ENCODE measurements at regions not wholly inside any gene's neighbourhood (a gene's known extent, or its start where the extent isn't known, plus 50 kb on each side); places are given as distances from the start of the nearest gene placed in this dataset.
"Not testable (repeated sequence)": the region's sequence is repeated elsewhere in the genome, so short reads cannot be mapped to it uniquely, and the experiment has no call there.

- in situ Hi-C loops (cut with HindIII; ENCODE audit: low pct_unique_long_range_greater_than_20kb, low sequenced_read_pairs), result no loop called here
- DNase-seq (ENCODE audit: low read depth in 1 of 2, low spot score in 1 of 2), result no peak
These were observed 323.9 kb downstream of the SV2B start for GRCh38 chr15:91424001-91424400.

GRCh38 chr15:91426412-91426811 lies 326.4 kb downstream of the SV2B start:
- no peak for TF ChIP-seq JUND (IDR thresholded peaks at IDR 0.05; ENCODE audit: low read depth)
- no peak for DNase-seq (ENCODE audit: low read depth in 1 of 2, low spot score in 1 of 2)
- in situ Hi-C loops (cut with HindIII; ENCODE audit: low pct_unique_long_range_greater_than_20kb, low sequenced_read_pairs), result no loop called here

More at GRCh38 chr15:91424001-91424400, 323.9 kb downstream of the SV2B start:
- TF ChIP-seq JUND (IDR thresholded peaks at IDR 0.05; ENCODE audit: low read depth), result no peak

GRCh38 chr15:91429973-91430372 lies 329.9 kb downstream of the SV2B start:
- no peak for DNase-seq (ENCODE audit: low read depth in 1 of 2, low spot score in 1 of 2)
- TF ChIP-seq JUND (IDR thresholded peaks at IDR 0.05; ENCODE audit: low read depth), result no peak
- in situ Hi-C loops (cut with HindIII; ENCODE audit: low pct_unique_long_range_greater_than_20kb, low sequenced_read_pairs), result no loop called here

- in situ Hi-C loops (cut with HindIII; ENCODE audit: low pct_unique_long_range_greater_than_20kb, low sequenced_read_pairs), result no loop called here
- peak; percentile 17 to 91 for DNase-seq (ENCODE audit: low read depth in 1 of 2, low spot score in 1 of 2)
- peak; percentile 75 for TF ChIP-seq JUND (IDR thresholded peaks at IDR 0.05; ENCODE audit: low read depth)
These were observed 331.1 kb downstream of the SV2B start for GRCh38 chr15:91431041-91431715.

GRCh38 chr15:91435113-91435512 lies 335.1 kb downstream of the SV2B start:
- no peak for DNase-seq (ENCODE audit: low read depth in 1 of 2, low spot score in 1 of 2)
- in situ Hi-C loops (cut with HindIII; ENCODE audit: low pct_unique_long_range_greater_than_20kb, low sequenced_read_pairs), result no loop called here
- no peak for TF ChIP-seq JUND (IDR thresholded peaks at IDR 0.05; ENCODE audit: low read depth)

GRCh38 chr15:91444656-91445055 lies 344.6 kb downstream of the SV2B start:
- in situ Hi-C loops (cut with HindIII; ENCODE audit: low pct_unique_long_range_greater_than_20kb, low sequenced_read_pairs), result no loop called here
- no peak for TF ChIP-seq JUND (IDR thresholded peaks at IDR 0.05; ENCODE audit: low read depth)
- no peak for DNase-seq (ENCODE audit: low read depth in 1 of 2, low spot score in 1 of 2)

- peak in 1 of 2 experiments; percentile 53 for DNase-seq (ENCODE audit: low read depth in 1 of 2, low spot score in 1 of 2)
- no peak for TF ChIP-seq JUND (IDR thresholded peaks at IDR 0.05; ENCODE audit: low read depth)
- in situ Hi-C loops (cut with HindIII; ENCODE audit: low pct_unique_long_range_greater_than_20kb, low sequenced_read_pairs), result no loop called here
These were observed 345.7 kb downstream of the SV2B start for GRCh38 chr15:91445695-91446228.

- no peak for DNase-seq (ENCODE audit: low read depth in 1 of 2, low spot score in 1 of 2)
- in situ Hi-C loops (cut with HindIII; ENCODE audit: low pct_unique_long_range_greater_than_20kb, low sequenced_read_pairs), result no loop called here
- TF ChIP-seq JUND (IDR thresholded peaks at IDR 0.05; ENCODE audit: low read depth), result no peak
These were observed 348.1 kb downstream of the SV2B start for GRCh38 chr15:91447991-91448644.

- in situ Hi-C loops (cut with HindIII; ENCODE audit: low pct_unique_long_range_greater_than_20kb, low sequenced_read_pairs); DNase-seq (ENCODE audit: low read depth in 1 of 2, low spot score in 1 of 2): not testable (repeated sequence)
These were observed 353.3 kb downstream of the SV2B start for GRCh38 chr15:91453376-91453775.

- no peak for TF ChIP-seq JUND (IDR thresholded peaks at IDR 0.05; ENCODE audit: low read depth)
- DNase-seq (ENCODE audit: low read depth in 1 of 2, low spot score in 1 of 2), result peak in 1 of 2 experiments; percentile 62
- in situ Hi-C loops (cut with HindIII; ENCODE audit: low pct_unique_long_range_greater_than_20kb, low sequenced_read_pairs), result no loop called here
These were observed 356.2 kb downstream of the SV2B start for GRCh38 chr15:91456251-91456718.

- in situ Hi-C loops (cut with HindIII; ENCODE audit: low pct_unique_long_range_greater_than_20kb, low sequenced_read_pairs), result no loop called here
- no peak for DNase-seq (ENCODE audit: low read depth in 1 of 2, low spot score in 1 of 2)
- no peak for TF ChIP-seq JUND (IDR thresholded peaks at IDR 0.05; ENCODE audit: low read depth)
These were observed 356.9 kb downstream of the SV2B start for GRCh38 chr15:91456921-91457320.

GRCh38 chr15:91461377-91461776 lies 361.3 kb downstream of the SV2B start:
- TF ChIP-seq JUND (IDR thresholded peaks at IDR 0.05; ENCODE audit: low read depth), result no peak
- no peak for DNase-seq (ENCODE audit: low read depth in 1 of 2, low spot score in 1 of 2)
- in situ Hi-C loops (cut with HindIII; ENCODE audit: low pct_unique_long_range_greater_than_20kb, low sequenced_read_pairs), result no loop called here

GRCh38 chr15:91465086-91465485 lies 365.0 kb downstream of the SV2B start:
- no peak for TF ChIP-seq JUND (IDR thresholded peaks at IDR 0.05; ENCODE audit: low read depth)
- no peak for DNase-seq (ENCODE audit: low read depth in 1 of 2, low spot score in 1 of 2)
- in situ Hi-C loops (cut with HindIII; ENCODE audit: low pct_unique_long_range_greater_than_20kb, low sequenced_read_pairs), result no loop called here
